HG03457 (cell line): ENCODE measurements at regions not wholly inside any gene's neighbourhood (a gene's known extent, or its start where the extent isn't known, plus 50 kb on each side); places are given as distances from the start of the nearest gene placed in this dataset.
"Not testable (repeated sequence)": the region's sequence is repeated elsewhere in the genome, so short reads cannot be mapped to it uniquely, and the experiment has no call there.

Experiments used
- ATAC-seq: cut with Tn5 transposase; IDR thresholded peaks from one replicate; pipeline ENCODE4 v1.9.1; 2021; ENCODE audit warnings: moderate number of reproducible peaks; ENCODE audit not compliant: unreplicated experiment

DNA sequence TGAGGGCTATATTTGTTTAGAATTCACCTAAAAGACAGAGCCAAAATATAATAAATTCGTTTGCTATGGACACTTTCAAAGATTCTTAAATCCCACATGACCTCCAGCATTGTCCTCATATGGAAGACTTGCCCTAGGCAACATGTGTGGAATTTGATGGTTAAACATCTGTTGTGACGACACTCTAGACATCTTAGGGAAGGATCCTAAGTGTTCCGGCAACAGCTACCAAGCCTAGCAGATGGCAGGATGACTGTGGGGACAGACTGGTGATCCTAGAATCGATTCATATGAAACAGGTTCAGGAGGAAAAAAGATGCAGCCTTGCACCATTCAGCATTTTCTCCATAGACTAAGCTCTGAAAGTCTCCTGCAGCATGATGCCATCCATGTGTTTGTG is 77.6 kb upstream of the BACH2 start:
- ATAC-seq = no peak

DNA sequence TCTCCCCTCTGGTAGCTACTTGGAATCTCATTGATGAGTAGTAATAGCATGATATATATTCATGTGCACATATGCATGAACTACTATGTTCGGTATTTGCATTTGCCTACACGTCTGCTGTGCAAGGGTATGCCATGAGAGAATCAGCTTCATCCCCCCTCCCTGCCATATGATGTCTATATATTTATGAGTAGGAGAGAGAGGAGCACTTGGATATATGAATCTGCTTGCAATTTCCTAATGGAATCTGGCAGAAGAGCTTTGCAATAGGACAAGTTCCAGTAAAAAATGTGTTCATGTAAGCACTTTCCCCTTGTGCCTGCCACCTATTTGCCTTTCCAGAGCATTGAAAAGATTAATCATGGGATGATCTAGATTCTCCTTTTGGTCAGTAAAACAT is 76.2 kb upstream of the BACH2 start:
- no peak for ATAC-seq

DNA sequence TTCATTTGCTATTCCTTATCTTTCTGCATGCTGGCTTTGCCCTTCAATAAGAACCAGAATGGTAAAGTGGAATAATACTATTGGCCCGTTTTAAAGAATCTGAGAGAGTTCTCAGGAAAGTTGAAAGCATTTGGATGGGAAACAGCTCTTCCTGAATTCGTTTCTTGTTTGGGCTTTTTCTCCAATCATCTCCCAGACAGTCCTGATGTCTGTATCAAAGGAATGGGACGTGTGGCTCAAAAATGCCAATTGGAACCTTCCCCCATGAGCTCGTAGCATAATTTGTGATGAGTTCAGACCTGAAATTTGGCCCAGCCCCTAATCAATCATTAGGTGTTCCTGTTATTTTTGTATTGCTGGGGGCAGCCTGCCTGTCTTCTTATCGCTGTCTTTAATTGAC is 75.8 kb upstream of the BACH2 start:
- no peak for ATAC-seq

DNA sequence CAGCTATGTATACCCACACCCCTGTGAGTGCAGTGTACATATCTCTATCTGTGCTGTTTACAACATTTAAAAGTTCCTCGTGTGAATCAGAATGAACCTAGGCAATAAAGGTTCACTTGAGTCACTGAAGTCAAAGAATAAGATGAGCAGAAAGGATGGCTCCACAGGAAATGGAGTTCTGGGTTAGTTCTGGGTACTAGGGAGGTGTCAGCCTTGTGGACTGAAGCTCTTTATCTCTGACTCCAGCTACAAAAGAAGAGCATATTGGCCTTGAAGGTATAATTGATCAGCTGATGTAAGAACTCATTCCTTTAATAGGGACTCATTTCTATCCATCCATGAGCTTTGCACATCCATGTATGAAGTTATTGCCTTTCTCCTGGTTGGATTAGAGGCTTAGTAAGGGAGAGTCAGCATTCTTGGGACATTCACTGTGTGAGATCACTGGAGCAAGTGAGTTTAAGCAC is 73.9 kb upstream of the BACH2 start:
- ATAC-seq = no peak

DNA sequence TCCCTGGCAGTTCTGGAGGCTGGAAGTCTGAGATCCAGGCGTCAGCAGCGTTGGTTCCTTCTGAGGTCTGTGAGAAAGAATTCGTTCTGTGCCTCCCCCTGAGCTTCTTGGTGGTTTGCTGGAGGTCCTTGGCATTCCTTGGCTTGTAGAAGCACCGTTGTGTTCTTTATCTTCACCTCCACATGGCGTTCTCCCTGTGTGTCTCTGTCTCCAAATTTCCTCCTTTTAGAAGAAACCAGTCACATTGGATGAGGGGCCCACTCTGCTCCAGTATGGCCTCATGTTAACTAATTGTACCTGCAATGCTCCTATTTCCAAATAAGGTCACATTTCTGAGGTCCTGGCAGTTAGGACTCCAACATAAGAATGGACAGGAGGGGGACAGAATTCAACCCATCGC is 73.0 kb upstream of the BACH2 start:
- no peak for ATAC-seq

DNA sequence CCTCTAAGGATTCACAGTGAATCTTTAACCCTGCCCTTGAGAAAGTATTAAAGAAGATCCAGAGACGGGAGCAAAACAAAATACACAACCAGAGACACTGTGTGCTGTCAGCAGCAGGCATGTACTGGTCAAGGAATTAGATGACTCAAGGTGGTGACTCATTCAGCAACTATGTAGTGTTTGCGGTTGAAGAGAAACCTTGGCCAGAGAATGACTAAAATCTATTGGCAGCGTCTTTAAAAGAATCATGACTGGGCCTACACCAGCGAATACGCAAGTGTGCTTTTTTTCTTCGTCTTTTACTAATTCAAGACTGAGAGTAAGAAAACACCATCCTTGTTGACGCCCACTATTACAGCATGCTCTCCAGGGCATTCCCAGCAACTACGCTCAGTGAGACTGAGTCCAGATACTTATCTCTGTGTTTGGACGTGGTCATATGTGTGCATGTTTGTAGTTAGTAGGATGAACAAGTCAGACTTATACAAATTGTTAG is 72.4 kb upstream of the BACH2 start:
- ATAC-seq = peak; percentile 99

DNA sequence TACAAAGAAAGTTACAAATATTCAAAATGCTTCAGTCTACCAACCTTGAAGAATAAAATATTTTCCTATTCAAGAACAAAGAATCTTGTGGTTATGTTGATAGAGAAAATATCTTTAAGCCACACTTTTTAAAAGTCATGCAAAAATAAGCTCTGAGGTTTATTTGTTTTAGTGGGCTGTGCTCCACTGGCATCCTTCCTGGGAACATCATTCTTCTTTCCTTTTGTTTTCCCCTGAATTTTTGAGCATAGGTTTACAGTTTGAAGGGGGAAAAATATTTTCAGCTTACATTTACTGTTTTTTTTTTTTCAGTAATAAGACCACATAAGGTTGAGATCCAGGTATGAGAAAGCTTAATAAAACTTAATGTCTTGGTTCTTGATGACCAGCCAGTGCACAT is 72.0 kb upstream of the BACH2 start:
- ATAC-seq = no peak

DNA sequence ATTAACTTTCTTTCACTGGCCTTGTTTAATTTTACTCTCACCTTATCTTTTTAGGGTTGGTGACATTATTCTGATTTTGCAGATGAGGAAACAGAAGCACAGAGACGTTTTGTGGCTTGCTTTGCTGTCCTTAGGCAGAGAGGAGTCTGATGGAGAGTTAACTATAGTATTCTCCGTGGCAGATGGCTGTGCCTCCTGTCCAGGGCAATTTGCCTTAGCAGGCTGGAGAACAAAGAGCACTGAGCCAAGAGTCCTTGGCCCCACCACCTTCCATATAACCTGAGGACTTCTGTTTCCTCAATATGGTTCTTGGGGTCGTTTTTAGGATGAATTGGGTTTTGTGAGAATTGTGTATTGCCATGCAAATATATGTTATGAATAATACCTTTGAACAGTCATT is 71.4 kb upstream of the BACH2 start:
- ATAC-seq = no peak

DNA sequence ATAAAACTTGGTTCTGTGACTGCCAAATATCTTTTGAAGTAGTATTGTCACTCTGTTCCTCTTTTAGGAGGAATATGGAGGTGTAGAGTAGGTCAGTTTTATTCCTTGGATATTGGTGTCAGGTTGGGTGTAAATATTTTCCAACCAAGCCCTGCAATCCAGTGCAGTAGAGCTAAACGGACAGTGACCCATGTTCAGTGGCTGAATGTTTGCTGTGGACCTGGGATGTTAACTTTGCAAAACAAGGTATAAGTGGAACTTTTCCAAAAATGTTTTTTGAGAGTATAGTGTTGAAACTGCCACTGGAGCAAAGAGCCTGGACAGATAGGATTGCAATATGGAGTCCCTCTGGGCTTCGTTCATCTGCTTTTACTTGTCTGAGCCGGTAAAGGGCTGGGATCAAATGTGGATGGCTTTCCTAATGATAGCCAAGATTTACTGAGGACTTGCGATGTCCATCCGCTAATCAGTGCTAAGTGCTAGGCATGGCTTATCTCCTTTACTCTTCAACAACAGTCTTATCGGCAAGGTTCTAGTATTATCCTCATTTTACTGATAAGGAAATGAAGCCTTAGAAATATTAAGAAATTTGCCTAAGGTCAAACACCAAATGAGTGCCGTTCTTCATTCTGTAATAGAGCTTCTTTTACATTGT is 69.0 kb upstream of the BACH2 start:
- no peak for ATAC-seq

DNA sequence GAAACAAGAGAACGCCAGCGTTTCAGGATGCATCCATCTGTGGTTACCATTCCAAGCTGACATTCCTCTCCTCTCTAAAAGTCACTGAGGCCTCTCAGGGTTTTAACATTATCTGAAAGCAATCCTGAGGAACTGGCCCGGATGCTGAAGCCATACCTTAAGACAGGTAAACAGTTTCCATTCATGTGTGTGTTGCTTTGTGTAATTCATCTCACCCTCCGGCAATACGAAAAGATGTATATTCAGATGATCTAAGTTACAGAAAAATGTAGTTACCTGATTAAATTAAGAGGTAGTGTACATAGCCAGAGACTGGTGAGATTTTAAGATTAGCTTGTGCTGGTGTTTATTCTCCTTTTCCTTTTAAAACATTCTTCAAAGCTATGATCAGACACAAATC is 68.4 kb upstream of the BACH2 start:
- ATAC-seq = no peak

DNA sequence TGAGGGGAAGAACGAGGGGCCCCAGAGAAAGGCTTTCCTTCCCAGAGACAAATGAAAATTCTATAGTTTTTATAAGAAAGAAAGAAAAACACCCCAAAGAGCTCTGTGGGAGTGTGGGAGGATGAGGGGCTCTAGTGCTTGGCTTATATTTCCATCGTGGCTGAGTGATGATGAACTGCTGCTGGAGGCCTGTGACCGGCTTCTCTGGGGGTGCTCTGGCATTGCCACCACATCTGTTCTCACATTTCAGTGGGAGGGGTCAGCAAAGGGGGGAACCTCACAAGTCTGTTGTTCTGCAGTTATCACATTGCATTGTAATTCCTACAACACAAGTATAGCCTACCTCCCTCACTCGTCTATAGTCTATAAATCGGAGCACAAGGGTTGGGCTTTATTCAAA is 67.6 kb upstream of the BACH2 start:
- ATAC-seq = no peak

DNA sequence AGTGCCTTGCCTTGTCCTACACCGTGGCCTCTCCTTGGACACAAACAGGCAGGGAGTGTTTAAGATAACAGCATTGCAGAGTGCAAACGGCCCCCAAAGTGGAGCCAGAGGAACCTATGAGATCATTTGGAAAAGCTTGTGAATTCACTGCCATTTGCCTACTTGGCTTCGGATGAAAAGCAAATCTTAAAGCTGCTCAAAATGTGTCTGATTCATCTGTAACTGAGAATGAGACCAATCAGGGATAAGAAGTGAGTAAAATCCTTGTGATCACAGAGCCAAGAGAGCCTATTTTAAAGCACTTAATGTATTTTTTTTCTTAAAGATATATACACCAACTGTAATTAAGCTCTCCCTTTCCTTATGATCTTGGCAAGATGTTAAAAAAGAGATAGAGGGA is 65.7 kb upstream of the BACH2 start:
- ATAC-seq = no peak

DNA sequence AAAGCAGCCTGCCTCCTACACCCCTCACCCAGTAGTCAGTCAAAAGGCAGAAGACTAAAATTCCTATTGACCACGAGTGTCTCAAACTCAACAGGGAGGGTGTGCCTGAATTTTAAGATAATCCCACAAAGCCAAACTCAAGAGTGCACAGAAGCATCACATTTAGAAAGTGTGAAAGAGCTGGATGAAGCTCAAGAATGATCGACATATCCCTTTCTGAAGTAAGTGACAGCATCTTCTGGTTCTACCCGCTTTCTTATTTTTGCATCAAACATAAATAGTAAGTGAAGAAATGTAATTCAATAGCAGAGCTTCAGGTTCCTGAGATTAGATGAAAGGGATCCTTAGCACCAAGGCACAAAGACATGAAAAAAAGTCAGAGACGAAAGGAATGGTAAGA is 64.5 kb upstream of the BACH2 start:
- ATAC-seq = no peak

DNA sequence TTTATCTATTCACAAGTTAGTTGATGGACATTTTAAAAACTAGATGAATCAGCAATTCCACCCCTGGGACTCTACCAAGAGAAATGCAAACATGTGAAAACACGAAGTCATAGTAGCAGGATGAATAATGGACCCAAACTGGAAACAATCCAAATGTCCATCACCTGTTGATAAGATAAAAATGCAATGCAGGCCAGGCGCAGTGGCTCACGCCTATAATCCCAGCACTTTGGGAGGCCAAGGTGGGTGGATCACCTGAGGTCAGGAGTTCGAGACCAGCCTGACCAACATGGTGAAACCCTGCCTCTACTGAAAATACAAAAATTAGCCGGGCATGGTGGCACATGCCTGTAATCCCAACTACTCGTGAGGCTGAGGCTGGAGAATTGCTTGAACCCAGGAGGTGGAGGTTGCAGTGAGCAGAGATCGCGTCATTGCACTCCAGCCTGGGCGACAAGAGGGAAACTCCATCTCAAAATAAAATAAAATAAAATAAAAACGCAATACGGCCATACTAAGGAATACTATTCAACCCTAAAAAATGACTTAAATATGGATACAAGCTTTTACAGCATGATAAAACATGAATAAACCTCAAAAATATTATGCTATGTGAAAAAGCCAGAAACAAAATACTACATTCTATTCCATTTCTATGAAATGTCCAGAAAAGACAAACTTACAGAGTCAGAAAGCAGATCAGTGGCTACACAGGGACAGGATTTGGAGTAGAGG is 61.6 kb upstream of the BACH2 start:
- not testable (repeated sequence) for ATAC-seq

DNA sequence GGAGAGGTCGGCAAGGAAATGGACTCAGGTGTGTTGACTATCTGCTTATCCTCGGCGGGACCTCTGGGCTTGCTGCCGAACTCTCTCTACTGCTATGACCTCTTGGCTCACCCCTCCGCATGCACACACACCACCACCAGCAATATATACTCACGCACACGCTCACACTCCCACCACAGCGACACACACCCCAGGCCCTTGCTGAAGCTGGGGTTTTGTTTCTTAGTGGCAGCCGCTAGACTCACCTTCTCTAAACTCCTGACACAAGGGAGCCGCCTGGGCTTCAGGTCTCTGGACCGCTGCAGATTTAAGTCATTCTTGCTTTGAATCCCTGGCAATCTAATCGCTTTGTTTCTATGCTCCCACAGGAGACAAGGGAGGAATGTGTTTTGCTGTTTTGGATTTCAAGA is 59.4 kb upstream of the BACH2 start:
- ATAC-seq = no peak

DNA sequence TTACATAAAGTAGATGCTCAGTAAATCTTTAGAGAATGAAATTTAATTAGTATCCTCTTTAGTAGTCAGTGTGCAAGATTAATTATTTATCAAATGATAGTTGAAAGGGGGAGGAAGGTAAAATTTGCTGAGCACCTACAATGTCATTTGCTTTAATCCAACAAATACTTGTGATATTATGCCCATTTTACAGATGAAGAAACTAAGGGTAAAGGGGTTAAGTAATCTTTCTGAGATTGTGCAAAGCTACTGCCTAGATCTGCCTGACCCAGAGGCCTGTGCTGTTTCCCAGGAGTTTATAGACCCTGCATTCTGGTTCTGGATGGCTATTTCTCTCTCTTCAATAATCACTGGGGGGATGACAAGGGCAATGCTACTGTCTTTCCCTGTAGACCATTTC is 58.3 kb upstream of the BACH2 start:
- ATAC-seq = no peak

DNA sequence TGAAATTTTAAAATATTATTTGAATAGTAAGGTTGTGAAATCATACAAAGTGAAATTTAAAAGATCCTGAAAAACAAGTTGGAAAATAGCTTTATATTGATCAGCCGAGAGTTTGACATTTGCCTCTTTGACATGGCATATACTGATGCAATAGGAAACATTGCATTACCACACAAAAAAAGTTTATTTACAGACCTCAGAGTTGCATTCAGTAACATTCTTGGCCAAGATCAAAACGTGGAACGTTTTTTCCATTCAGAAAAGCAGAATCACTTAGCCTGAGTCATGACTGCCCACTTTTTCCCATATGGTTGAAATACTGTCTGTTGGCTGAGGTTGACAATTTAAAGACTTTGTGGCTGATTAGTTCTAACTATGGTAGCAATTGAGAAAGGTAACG is 55.1 kb upstream of the BACH2 start:
- ATAC-seq = no peak

DNA sequence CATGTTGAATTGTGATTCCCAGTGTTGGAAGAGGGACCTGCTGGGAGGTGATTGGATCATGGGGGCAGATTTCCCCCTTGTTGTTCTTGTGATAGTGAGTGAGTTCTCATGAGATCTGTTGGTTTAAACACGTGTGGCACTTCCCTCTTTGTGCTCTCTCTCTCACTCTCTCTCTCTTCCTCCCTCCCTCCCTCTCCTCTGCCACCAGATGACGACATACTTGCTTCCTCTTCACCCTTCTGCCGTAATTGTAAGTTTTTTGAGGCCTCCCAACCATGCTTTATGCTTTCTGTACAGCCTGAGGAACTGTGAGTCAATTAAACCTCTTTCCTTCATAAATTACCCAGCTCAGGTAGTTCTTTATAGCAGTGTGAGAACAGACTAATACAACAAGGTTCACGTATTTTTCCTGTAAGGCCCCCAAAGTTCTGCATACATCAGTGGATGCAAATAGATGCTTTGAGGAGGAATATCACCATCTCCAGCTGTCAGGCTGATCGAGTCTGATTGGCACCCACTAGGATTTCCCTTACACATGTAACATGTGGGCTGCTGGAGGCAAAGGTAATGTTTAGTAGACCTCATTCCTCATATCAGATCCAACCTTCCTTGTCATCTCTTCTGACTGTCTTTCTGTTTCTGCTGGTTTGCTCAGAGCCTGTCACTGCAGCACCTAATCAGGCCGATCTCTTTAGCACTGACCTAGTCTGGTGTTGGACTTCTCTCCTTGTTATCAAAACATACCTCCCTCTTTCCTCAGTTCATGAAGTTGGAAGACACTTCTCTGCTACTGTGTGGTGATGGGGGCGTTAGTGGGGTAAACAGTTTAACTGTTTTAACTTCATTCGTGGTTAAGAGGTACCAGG is 54.3 kb upstream of the BACH2 start:
- no peak for ATAC-seq

DNA sequence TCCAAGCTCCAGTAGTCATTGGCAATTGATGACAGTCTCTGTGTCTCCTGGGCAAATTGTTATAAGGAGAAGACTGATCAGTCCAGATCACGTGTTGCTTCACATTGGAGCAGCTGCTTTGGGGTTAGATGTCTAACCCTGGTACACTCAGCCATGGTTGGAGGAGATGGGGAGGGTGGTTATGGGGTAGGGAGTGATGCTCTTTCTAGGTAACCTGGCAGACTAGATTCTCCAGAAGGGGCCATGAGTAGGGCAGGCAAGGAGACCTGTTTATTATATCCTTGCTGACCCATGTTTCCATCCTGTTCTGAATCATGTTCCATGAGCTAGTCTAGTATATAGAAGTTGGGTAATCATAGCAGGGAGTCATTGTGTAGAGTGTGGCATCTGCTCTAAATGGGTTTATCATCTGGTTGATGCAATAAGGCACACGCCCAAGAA is 50.8 kb upstream of the BACH2 start:
- no peak for ATAC-seq

DNA sequence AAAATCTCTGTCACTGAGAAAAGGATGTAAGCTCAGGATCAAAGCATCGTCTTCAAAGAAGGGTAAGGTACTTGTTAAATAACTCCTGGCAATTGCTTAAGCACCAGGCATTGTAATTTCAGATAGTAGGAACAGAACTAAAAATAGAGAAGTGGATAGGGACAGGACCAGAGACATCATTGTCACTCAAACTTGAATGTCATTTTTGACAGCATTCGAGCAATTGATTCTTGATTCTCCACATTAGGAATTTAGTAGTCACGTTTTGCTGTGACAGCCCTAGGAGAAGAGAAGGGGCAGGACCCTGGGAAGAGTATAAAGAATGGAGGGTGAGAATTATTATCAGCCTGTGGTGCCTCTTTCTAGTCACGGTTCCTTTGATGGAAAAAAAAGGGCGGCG is 50.1 kb upstream of the BACH2 start:
- ATAC-seq = no peak
